Right renal cortex interstitium (tissue), 3 donors: ENCODE measurements at regions not wholly inside any gene's neighbourhood (a gene's known extent, or its start where the extent isn't known, plus 50 kb on each side); places are given as distances from the start of the nearest gene placed in this dataset.
A peak's percentile ranks its signal among the peaks of the same experiment; 100 is the strongest.

Experiments used
- DNase-seq, 3 donors: peaks; one replicate each; pipeline ENCODE4 v3.0.0-alpha.2; 2013; ENCODE audit warnings: low read depth in 3 of 3, low spot score in 2 of 3

GRCh38 chr9:16304301-16304700 lies 566.2 kb downstream of the BNC2 start:
- DNase-seq = no peak

- DNase-seq = no peak
These were observed 563.9 kb downstream of the BNC2 start for GRCh38 chr9:16306586-16306985.

GRCh38 chr9:16307626-16308195 lies 562.8 kb downstream of the BNC2 start:
- no peak for DNase-seq

- no peak for DNase-seq
These were observed 561.8 kb downstream of the BNC2 start for GRCh38 chr9:16308645-16309044.

GRCh38 chr9:16309082-16309468 lies 561.4 kb downstream of the BNC2 start:
- DNase-seq = no peak

GRCh38 chr9:16309469-16310271 lies 560.8 kb downstream of the BNC2 start:
- peak in 1 of 3 donors; percentile 52 for DNase-seq

- no peak for DNase-seq
These were observed 560.0 kb downstream of the BNC2 start for GRCh38 chr9:16310278-16311110.

- DNase-seq = no peak
These were observed 558.4 kb downstream of the BNC2 start for GRCh38 chr9:16312116-16312515.

- no peak for DNase-seq
These were observed 557.4 kb downstream of the BNC2 start for GRCh38 chr9:16312962-16313546.

GRCh38 chr9:16314476-16314875 lies 556.0 kb downstream of the BNC2 start:
- no peak for DNase-seq

- no peak for DNase-seq
These were observed 554.8 kb downstream of the BNC2 start for GRCh38 chr9:16315720-16316119.

- no peak for DNase-seq
These were observed 554.0 kb downstream of the BNC2 start for GRCh38 chr9:16316456-16316855.

GRCh38 chr9:16316911-16317817 lies 553.3 kb downstream of the BNC2 start:
- DNase-seq = no peak

- DNase-seq = no peak
These were observed 551.9 kb downstream of the BNC2 start for GRCh38 chr9:16318516-16319060.

- no peak for DNase-seq
These were observed 550.8 kb downstream of the BNC2 start for GRCh38 chr9:16319646-16320045.

GRCh38 chr9:16320338-16320902 lies 550.0 kb downstream of the BNC2 start:
- DNase-seq = no peak

- DNase-seq = no peak
These were observed 548.9 kb downstream of the BNC2 start for GRCh38 chr9:16321461-16322119.

GRCh38 chr9:16322849-16323248 lies 547.6 kb downstream of the BNC2 start:
- DNase-seq = no peak

- DNase-seq = no peak
These were observed 544.5 kb downstream of the BNC2 start for GRCh38 chr9:16325966-16326365.
